Neural progenitor cell (in vitro differentiated cells): ENCODE measurements at regions not wholly inside any gene's neighbourhood (a gene's known extent, or its start where the extent isn't known, plus 50 kb on each side); places are given as distances from the start of the nearest gene placed in this dataset.

Source experiments
- EZH2 ChIP-seq: fragments of 200-600 bp; sonication (generic); IDR thresholded peaks from 2 replicates; pipeline ENCODE4 v1.6.1; 2017; ENCODE audit warnings: antibody characterized with exemption, mild to moderate bottlenecking, moderate library complexity
- EZH2phosphoT487 ChIP-seq: fragments of 200-600 bp; sonication (generic); IDR thresholded peaks from 2 replicates; pipeline ENCODE4 v1.6.1; 2017; ENCODE audit warnings: antibody characterized with exemption
- TF ChIP-seq, protein P1 (sequence below): fragments of 200-600 bp; sonication (generic); IDR thresholded peaks from 2 replicates; pipeline ENCODE4 v1.5.1; 2017; ENCODE audit warnings: antibody characterized with exemption, mild to moderate bottlenecking

DNA sequence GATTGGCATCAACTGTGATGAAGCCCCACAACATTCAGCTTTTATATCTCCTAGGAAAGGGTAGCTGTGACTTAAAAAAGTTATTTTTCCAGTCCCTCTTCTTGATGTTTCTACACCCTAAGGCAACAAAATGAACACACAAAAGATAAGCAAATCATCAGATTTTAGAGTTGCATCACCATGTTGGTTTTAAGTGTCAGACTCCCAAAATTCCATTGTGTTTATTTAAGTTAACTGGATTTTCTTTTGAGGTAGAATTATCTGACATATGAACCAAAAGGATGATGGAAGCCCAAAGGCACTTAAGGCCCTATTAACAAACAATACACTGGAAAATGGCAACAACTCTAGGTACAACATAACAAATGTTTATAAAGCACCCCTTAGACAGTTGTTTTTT lies 261.7 kb upstream of the SLC39A10 start:
- TF ChIP-seq, protein P1, sequence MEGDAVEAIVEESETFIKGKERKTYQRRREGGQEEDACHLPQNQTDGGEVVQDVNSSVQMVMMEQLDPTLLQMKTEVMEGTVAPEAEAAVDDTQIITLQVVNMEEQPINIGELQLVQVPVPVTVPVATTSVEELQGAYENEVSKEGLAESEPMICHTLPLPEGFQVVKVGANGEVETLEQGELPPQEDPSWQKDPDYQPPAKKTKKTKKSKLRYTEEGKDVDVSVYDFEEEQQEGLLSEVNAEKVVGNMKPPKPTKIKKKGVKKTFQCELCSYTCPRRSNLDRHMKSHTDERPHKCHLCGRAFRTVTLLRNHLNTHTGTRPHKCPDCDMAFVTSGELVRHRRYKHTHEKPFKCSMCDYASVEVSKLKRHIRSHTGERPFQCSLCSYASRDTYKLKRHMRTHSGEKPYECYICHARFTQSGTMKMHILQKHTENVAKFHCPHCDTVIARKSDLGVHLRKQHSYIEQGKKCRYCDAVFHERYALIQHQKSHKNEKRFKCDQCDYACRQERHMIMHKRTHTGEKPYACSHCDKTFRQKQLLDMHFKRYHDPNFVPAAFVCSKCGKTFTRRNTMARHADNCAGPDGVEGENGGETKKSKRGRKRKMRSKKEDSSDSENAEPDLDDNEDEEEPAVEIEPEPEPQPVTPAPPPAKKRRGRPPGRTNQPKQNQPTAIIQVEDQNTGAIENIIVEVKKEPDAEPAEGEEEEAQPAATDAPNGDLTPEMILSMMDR = no peak
- TF ChIP-seq EZH2 (no peak), EZH2phosphoT487 (no peak)
